DLD1 (cell line): ENCODE measurements at regions not wholly inside any gene's neighbourhood (a gene's known extent, or its start where the extent isn't known, plus 50 kb on each side); places are given as distances from the start of the nearest gene placed in this dataset.

Source experiments
- in situ Hi-C: cut with HindIII; loops from 2 replicates; pipeline ENCODE4 v1.10.0; 2017; ENCODE audit warnings: low sequenced_read_pairs

- in situ Hi-C loops, result no loop called here
Measured at GRCh38 chr12:92504594-92504981, 198.2 kb upstream of the PLEKHG7 start.

GRCh38 chr12:92503971-92504593 is 198.7 kb upstream of the PLEKHG7 start:
- in situ Hi-C loops, result no loop called here

GRCh38 chr12:92503029-92503931 is 199.5 kb upstream of the PLEKHG7 start:
- in situ Hi-C loops, result no loop called here

- in situ Hi-C loops, result no loop called here
Measured at GRCh38 chr12:92502417-92503028, 200.3 kb upstream of the PLEKHG7 start.

- in situ Hi-C loops, result no loop called here
Measured at GRCh38 chr12:92496790-92497189, 206.0 kb upstream of the PLEKHG7 start.

- in situ Hi-C loops, result no loop called here
Measured at GRCh38 chr12:92495108-92495507, 207.7 kb upstream of the PLEKHG7 start.

- in situ Hi-C loops, result no loop called here
Measured at GRCh38 chr12:92493816-92494215, 209.0 kb upstream of the PLEKHG7 start.

GRCh38 chr12:92492995-92493394 is 209.8 kb upstream of the PLEKHG7 start:
- in situ Hi-C loops, result no loop called here

GRCh38 chr12:92492291-92492690 is 210.5 kb upstream of the PLEKHG7 start:
- in situ Hi-C loops, result no loop called here

- in situ Hi-C loops, result no loop called here
Measured at GRCh38 chr12:92489781-92490180, 213.0 kb upstream of the PLEKHG7 start.

GRCh38 chr12:92488735-92489134 is 214.1 kb upstream of the PLEKHG7 start:
- in situ Hi-C loops, result no loop called here

- in situ Hi-C loops, result no loop called here
Measured at GRCh38 chr12:92487138-92487485, 215.7 kb upstream of the PLEKHG7 start.

GRCh38 chr12:92486443-92487137 is 216.2 kb upstream of the PLEKHG7 start:
- in situ Hi-C loops, result no loop called here

GRCh38 chr12:92485351-92486348 is 217.1 kb upstream of the PLEKHG7 start:
- in situ Hi-C loops, result no loop called here

- in situ Hi-C loops, result no loop called here
Measured at GRCh38 chr12:92482599-92482998, 220.2 kb upstream of the PLEKHG7 start.

GRCh38 chr12:92481066-92481465 is 221.7 kb upstream of the PLEKHG7 start:
- in situ Hi-C loops, result no loop called here

GRCh38 chr12:92478692-92479091 is 224.1 kb upstream of the PLEKHG7 start:
- in situ Hi-C loops, result no loop called here

- in situ Hi-C loops, result no loop called here
Measured at GRCh38 chr12:92476844-92477243, 225.9 kb upstream of the PLEKHG7 start.

- in situ Hi-C loops, result no loop called here
Measured at GRCh38 chr12:92473564-92473963, 229.2 kb upstream of the PLEKHG7 start.

GRCh38 chr12:92472201-92472600 is 230.6 kb upstream of the PLEKHG7 start:
- in situ Hi-C loops, result no loop called here
